ENCODE measurements at regions not wholly inside any gene's neighbourhood (a gene's known extent, or its start where the extent isn't known, plus 50 kb on each side); places are given as distances from the start of the nearest gene placed in this dataset.
"Not testable (repeated sequence)": the region's sequence is repeated elsewhere in the genome, so short reads cannot be mapped to it uniquely, and the experiment has no call there.

- Histone ChIP-seq H3K27me3 (no peaks in the 10 kb centered on the region), H3K36me3 (no peaks in the 10 kb centered on the region), H3K9me3 (no peaks in the 10 kb centered on the region), H3K4me1 (ENCODE audit: control insufficient read depth in 1 of 2, insufficient read depth in 1 of 2, low read depth in 1 of 2, low read length in 1 of 2) (no peaks in the 10 kb centered on the region), H3K27ac (no peak overlapping the region), H3K4me3 (ENCODE audit: low read depth in 1 of 2, low read length in 1 of 2) (no peak overlapping the region)
- TF ChIP-seq, protein P1, sequence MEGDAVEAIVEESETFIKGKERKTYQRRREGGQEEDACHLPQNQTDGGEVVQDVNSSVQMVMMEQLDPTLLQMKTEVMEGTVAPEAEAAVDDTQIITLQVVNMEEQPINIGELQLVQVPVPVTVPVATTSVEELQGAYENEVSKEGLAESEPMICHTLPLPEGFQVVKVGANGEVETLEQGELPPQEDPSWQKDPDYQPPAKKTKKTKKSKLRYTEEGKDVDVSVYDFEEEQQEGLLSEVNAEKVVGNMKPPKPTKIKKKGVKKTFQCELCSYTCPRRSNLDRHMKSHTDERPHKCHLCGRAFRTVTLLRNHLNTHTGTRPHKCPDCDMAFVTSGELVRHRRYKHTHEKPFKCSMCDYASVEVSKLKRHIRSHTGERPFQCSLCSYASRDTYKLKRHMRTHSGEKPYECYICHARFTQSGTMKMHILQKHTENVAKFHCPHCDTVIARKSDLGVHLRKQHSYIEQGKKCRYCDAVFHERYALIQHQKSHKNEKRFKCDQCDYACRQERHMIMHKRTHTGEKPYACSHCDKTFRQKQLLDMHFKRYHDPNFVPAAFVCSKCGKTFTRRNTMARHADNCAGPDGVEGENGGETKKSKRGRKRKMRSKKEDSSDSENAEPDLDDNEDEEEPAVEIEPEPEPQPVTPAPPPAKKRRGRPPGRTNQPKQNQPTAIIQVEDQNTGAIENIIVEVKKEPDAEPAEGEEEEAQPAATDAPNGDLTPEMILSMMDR (IDR thresholded peaks at IDR 0.05), result no peak
These were observed 69.3 kb downstream of the CHRD start for GRCh38 chr3:184449161-184449515.

DNA sequence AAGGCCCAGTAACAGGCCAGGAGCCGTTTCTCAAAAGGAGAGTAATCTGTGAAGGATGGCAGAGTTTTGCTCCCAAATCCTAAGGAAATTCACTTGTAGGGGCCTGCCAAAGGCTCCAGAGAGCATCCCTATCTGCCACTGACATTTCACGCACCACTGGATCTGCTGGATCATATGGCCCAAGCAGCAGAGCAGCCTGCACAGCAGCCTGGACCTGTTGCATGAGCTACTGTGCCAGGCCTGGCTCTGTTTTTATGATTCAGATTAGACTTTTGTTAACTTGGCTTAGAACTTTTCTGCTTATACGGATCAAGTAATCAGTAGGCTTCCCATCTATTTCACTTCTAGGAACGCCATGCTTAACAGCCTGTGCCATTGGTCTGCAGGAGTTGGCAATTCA, 70.7 kb downstream of the CHRD start:
- no peaks in the 10 kb centered on the region for H3K36me3 ChIP-seq
- H3K27me3 ChIP-seq, result no peaks in the 10 kb centered on the region
- H3K27ac ChIP-seq, result no peak overlapping the region
- H3K4me1 ChIP-seq (ENCODE audit: control insufficient read depth in 1 of 2, insufficient read depth in 1 of 2, low read depth in 1 of 2, low read length in 1 of 2), result no peaks in the 10 kb centered on the region
- no peak overlapping the region for H3K4me3 ChIP-seq (ENCODE audit: low read depth in 1 of 2, low read length in 1 of 2)
- no peaks in the 10 kb centered on the region for H3K9me3 ChIP-seq
- TF ChIP-seq, protein P1 (IDR thresholded peaks at IDR 0.05), result no peak

DNA sequence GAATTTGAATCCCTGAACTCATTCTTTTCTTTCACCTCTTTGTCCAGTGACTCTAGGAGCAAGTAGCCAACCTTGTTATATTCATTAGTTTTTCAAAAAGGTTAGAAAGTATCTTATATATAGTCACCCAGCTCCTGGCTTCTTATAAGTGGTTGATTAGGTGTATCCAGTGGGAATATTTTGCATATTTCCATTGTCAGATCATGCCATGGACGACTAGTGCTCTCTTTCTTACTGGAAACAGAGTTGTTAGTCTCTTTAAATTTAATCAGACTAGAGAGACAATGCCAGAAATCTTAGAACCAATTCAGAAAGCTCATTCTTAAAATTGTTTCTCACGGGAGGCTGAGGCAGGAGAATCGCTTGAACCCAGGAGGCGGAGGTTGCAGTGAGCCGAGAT, 73.4 kb downstream of the CHRD start:
- no peaks in the 10 kb centered on the region for H3K9me3 ChIP-seq
- no peak overlapping the region for H3K4me3 ChIP-seq (ENCODE audit: low read depth in 1 of 2, low read length in 1 of 2)
- no peak overlapping the region for H3K27ac ChIP-seq
- TF ChIP-seq, protein P1 (IDR thresholded peaks at IDR 0.05), result no peak
- no peaks in the 10 kb centered on the region for H3K4me1 ChIP-seq (ENCODE audit: control insufficient read depth in 1 of 2, insufficient read depth in 1 of 2, low read depth in 1 of 2, low read length in 1 of 2)
- no peaks in the 10 kb centered on the region for H3K27me3 ChIP-seq
- no peaks in the 10 kb centered on the region for H3K36me3 ChIP-seq

- no peaks in the 10 kb centered on the region for H3K9me3 ChIP-seq
- no peaks in the 10 kb centered on the region for H3K36me3 ChIP-seq
- no peaks in the 10 kb centered on the region for H3K27me3 ChIP-seq
- TF ChIP-seq, protein P1 (IDR thresholded peaks at IDR 0.05), result no peak
- no peaks in the 10 kb centered on the region for H3K4me1 ChIP-seq (ENCODE audit: control insufficient read depth in 1 of 2, insufficient read depth in 1 of 2, low read depth in 1 of 2, low read length in 1 of 2)
- no peak overlapping the region for H3K4me3 ChIP-seq (ENCODE audit: low read depth in 1 of 2, low read length in 1 of 2)
- no peak overlapping the region for H3K27ac ChIP-seq
These were observed 76.1 kb downstream of the CHRD start for GRCh38 chr3:184455991-184456390.

DNA sequence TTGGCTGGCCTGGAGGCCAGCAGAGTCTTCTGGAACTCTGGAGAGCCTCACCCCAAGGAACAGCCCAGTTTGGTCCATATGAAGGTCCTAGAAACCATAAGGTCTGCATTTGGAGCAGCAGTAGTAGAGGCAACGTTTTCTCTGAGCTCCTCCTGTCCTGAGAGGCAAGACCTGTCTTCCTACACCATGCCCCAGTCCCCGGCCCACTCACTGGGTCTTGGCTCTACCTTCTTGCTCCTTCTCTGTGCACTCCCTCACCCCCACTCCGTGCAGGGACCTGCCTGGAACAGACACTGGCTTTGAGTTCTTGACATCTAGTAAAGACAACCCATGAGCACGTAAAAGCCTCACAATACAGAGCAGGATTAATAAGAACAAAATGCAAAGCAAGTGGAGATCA, 76.6 kb downstream of the CHRD start:
- no peak overlapping the region for H3K27ac ChIP-seq
- no peaks in the 10 kb centered on the region for H3K27me3 ChIP-seq
- no peaks in the 10 kb centered on the region for H3K36me3 ChIP-seq
- TF ChIP-seq, protein P1 (IDR thresholded peaks at IDR 0.05), result no peak
- H3K9me3 ChIP-seq, result no peaks in the 10 kb centered on the region
- H3K4me3 ChIP-seq (ENCODE audit: low read depth in 1 of 2, low read length in 1 of 2), result no peak overlapping the region
- no peaks in the 10 kb centered on the region for H3K4me1 ChIP-seq (ENCODE audit: control insufficient read depth in 1 of 2, insufficient read depth in 1 of 2, low read depth in 1 of 2, low read length in 1 of 2)

DNA sequence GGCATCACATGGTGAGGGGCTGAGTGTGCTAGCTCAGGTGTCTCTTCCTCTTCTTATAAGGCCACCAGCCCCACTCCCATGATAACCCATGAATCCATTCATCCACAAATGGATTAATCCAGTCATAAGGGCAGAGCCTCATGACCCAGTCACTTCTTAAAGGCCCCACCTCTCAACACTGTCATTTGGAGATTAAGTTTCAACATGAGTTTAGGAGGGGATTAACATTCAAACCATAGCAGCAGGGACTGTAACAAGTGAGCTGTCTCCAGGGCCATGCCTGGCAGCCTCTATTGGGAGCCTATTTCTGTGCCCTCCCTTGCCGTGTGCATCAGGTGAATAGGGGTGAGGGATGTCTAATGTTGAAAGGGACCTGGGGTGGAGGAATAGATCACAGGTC, 77.5 kb downstream of the CHRD start:
- no peak overlapping the region for H3K4me3 ChIP-seq (ENCODE audit: low read depth in 1 of 2, low read length in 1 of 2)
- no peak overlapping the region for H3K27ac ChIP-seq
- H3K36me3 ChIP-seq, result no peaks in the 10 kb centered on the region
- TF ChIP-seq, protein P1 (IDR thresholded peaks at IDR 0.05), result no peak
- H3K27me3 ChIP-seq, result no peaks in the 10 kb centered on the region
- H3K4me1 ChIP-seq (ENCODE audit: control insufficient read depth in 1 of 2, insufficient read depth in 1 of 2, low read depth in 1 of 2, low read length in 1 of 2), result no peaks in the 10 kb centered on the region
- H3K9me3 ChIP-seq, result no peaks in the 10 kb centered on the region

GRCh38 chr3:184457784-184458377, 78.0 kb downstream of the CHRD start:
- H3K4me3 ChIP-seq (ENCODE audit: low read depth in 1 of 2, low read length in 1 of 2); H3K27ac ChIP-seq; H3K9me3 ChIP-seq; H3K27me3 ChIP-seq; H3K36me3 ChIP-seq; H3K4me1 ChIP-seq (ENCODE audit: control insufficient read depth in 1 of 2, insufficient read depth in 1 of 2, low read depth in 1 of 2, low read length in 1 of 2): not testable (repeated sequence)

Measured in neutrophil (primary cell).